Ishikawa (cell line): ENCODE measurements at regions not wholly inside any gene's neighbourhood (a gene's known extent, or its start where the extent isn't known, plus 50 kb on each side); places are given as distances from the start of the nearest gene placed in this dataset.

Experiments used
- CEBPB ChIP-seq: IDR thresholded peaks from 2 replicates; pipeline ENCODE4 v1.6.1; 2012
- CREB1 ChIP-seq: IDR thresholded peaks from 2 replicates; pipeline ENCODE4 v1.6.1; 2012; ENCODE audit warnings: low read depth
- EGR1 ChIP-seq: IDR thresholded peaks from 2 replicates; pipeline ENCODE4 v1.6.1; 2012
- EP300 ChIP-seq: IDR thresholded peaks from 2 replicates; pipeline ENCODE4 v1.6.1; 2012; ENCODE audit warnings: borderline replicate concordance
- FOXM1 ChIP-seq: IDR thresholded peaks from 2 replicates; pipeline ENCODE4 v1.6.1; 2012; ENCODE audit warnings: low read depth, borderline replicate concordance
- MAX ChIP-seq: IDR thresholded peaks from 2 replicates; pipeline ENCODE4 v1.6.1; 2012
- NFIC ChIP-seq: IDR thresholded peaks from 2 replicates; pipeline ENCODE4 v1.6.1; 2012
- RAD21 ChIP-seq: IDR thresholded peaks from 2 replicates; pipeline ENCODE4 v1.6.1; 2012; ENCODE audit warnings: low read depth
- REST ChIP-seq: IDR thresholded peaks from 2 replicates; pipeline ENCODE4 v1.6.1; 2012; ENCODE audit warnings: low read depth, mild to moderate bottlenecking
- TAF1 ChIP-seq: IDR thresholded peaks from 2 replicates; pipeline ENCODE4 v1.6.1; 2012; ENCODE audit warnings: low read depth, mild to moderate bottlenecking
- TCF12 ChIP-seq: IDR thresholded peaks from 2 replicates; pipeline ENCODE4 v1.6.1; 2012; ENCODE audit warnings: low read depth
- TEAD4 ChIP-seq: IDR thresholded peaks from 2 replicates; pipeline ENCODE4 v1.6.1; 2012
- USF1 ChIP-seq: IDR thresholded peaks from 2 replicates; pipeline ENCODE4 v1.6.1; 2012
- YY1 ChIP-seq: IDR thresholded peaks from 2 replicates; pipeline ENCODE4 v1.6.1; 2012; ENCODE audit warnings: low read depth
- ZBTB7A ChIP-seq: IDR thresholded peaks from 2 replicates; pipeline ENCODE4 v1.6.1; 2012; ENCODE audit warnings: low read depth

- TF ChIP-seq USF1 = no peak
- TF ChIP-seq MAX = no peak
- no peak for TF ChIP-seq REST
- no peak for TF ChIP-seq FOXM1
- no peak for TF ChIP-seq RAD21
- TF ChIP-seq EGR1 = no peak
- no peak for TF ChIP-seq CREB1
- no peak for TF ChIP-seq YY1
These were observed 1074.1 kb upstream of the SLIT2 start for GRCh38 chr4:19177616-19178015.

DNA sequence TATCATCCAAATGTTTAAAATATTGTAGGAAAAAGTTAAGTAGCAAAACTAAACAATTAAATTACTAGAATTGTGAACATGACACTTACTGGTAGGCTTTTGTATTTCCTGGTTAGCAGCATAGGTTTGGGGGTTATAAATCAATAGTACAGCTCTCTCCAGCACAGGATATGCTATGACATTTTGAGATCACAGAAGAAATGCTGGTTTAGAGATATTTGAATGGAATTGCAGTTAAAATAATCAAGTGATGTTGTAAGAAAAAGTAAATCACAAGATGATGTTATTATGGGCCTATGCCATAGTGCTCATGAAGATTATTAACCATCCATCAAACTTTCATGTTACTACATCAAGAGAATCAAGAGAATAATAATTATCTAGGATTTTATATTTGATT is 1079.9 kb upstream of the SLIT2 start:
- no peak for TF ChIP-seq MAX
- TF ChIP-seq FOXM1 = no peak

GRCh38 chr4:19167311-19167710 is 1084.4 kb upstream of the SLIT2 start:
- TF ChIP-seq ZBTB7A (no peak), USF1 (no peak), YY1 (no peak), CREB1 (no peak), EGR1 (no peak), TAF1 (no peak)

DNA sequence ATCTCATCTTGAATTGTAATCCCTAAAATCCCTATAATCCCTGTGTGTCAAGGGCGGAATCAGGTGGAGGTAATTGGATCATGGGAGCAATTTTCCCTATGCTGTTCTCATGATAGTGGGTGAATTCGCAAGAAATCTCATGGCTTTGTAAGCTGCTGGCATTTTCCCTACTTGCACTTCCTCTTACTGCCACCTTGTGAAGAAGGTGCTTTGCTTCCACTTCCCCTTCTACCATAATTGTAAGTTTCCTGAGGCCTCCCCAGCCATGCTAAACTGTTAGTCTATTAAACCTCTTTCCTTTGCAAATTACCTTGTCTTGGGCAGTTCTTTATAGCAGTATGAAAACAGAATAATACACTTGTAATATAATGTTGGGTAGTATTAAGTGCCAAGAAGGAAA is 1087.4 kb upstream of the SLIT2 start:
- TF ChIP-seq FOXM1 (no peak), EGR1 (no peak), TAF1 (no peak), RAD21 (no peak), USF1 (no peak), REST (no peak), TEAD4 (no peak), NFIC (no peak)

- TF ChIP-seq TAF1 (no peak), NFIC (no peak), EGR1 (no peak), CREB1 (no peak), FOXM1 (no peak), MAX (no peak), TEAD4 (no peak), EP300 (no peak), ZBTB7A (no peak), CEBPB (no peak), YY1 (no peak), TCF12 (no peak), RAD21 (no peak), USF1 (no peak), REST (no peak)
These were observed 1091.8 kb upstream of the SLIT2 start for GRCh38 chr4:19159874-19160273.
